HuH-7.5 (cell line): ENCODE measurements at regions not wholly inside any gene's neighbourhood (a gene's known extent, or its start where the extent isn't known, plus 50 kb on each side); places are given as distances from the start of the nearest gene placed in this dataset.

Experiments
- DNase-seq: peaks from one replicate; pipeline ENCODE4 v3.0.0; 2011; ENCODE audit warnings: low spot score

GRCh38 chr15:98277602-98278001 lies 317.1 kb downstream of the ARRDC4 start:
- no peak for DNase-seq

- no peak for DNase-seq
Measured at GRCh38 chr15:98280284-98280975, 319.9 kb downstream of the ARRDC4 start.

- DNase-seq = no peak
Measured at GRCh38 chr15:98281130-98281529, 320.6 kb downstream of the ARRDC4 start.

DNA sequence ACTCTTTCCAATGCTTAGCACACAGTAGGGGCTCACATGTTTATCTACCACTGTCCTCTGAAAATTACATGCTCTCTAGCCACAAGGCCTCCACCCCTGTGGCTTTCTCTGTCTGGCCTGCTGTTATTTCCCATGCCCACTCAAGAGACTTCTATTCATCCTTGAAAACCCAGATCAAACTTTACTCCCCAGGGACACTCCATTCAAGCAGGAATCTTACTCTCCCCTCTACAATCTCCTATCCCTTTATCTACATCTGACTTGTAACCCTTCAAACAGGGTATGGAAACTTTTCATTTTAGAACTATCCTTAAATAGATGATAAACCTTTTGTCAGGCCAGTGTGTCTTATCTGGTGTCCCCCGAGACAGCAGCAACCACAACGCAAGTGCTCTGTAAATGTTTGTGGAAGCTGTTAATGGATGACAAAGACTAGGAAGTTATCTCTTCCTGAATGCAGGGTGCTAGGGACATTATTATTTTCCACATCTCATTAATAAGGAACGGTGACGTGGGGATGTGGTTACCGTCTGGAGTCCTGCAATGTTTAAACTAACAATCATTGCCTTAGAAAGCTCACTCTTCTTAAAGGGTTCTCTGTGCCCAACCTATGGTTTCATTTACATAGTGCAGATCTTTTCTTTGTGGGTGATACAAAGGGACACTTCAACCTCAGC lies 322.3 kb downstream of the ARRDC4 start:
- no peak for DNase-seq

- no peak for DNase-seq
Measured at GRCh38 chr15:98286200-98286599, 325.7 kb downstream of the ARRDC4 start.

- no peak for DNase-seq
Measured at GRCh38 chr15:98286831-98287230, 326.3 kb downstream of the ARRDC4 start.

DNA sequence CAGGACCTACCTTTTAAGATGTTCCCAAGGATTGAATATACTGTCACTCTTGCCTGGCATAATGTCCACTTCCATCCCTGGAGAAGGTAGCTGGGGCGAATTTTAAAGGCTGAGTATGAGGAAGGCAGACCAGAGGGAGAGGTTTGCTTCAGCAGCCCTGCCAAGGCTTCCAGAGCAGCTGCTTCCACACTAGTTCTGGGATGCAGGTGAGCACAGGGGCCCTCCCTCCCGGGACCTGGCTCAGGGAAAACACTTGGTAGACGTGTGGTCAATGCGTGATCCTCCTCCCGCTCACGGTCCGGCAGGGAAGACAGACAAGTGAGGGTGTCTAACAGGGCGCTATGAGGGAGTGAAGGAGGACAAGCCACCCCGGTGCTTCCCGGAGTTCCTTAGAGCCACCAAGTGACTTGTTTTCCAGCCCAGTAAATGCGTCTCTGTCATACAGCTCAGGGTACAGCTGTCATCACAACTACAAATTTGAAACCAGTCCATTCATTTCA lies 327.6 kb downstream of the ARRDC4 start:
- DNase-seq = no peak

GRCh38 chr15:98289747-98290146 lies 329.2 kb downstream of the ARRDC4 start:
- DNase-seq = no peak

DNA sequence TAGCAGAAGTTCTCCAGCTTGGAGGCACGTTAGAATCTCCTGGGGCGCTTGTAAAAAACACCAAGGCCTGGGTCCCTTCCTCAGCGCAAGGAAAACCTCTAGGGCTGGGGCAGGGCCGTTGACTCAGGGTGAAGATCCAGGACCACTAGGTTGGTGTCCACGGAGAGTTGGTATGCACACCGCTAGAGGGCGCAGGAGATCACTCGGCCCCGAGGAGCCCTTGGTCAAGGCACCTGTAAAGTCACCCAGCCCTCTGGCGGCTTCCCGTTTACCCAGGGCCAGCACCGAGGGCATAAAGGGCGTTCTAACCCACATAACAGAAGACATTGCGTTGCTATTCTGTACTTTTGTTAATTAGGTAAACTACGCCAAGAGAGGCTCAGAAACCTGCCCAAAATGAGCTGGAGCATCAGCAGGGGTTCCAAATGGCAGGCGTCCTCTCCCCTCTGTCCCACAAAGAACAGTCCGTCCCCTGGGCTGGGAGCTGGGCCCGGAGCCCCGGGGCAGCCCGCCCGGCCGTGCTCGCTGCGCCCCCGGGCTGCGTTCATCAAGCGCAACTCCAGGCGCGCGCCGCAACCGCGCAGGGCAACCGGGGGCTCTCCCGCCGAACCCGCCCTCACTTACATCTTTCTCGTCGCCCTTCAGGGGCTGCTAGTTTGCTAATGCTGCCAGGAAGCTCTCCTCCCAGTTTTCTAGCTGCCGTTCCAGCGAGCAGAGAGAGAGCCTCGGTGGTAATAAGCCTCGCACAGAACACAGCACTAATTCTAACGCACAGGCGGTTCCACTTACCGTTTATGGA lies 332.1 kb downstream of the ARRDC4 start:
- DNase-seq = peak; percentile 73

DNA sequence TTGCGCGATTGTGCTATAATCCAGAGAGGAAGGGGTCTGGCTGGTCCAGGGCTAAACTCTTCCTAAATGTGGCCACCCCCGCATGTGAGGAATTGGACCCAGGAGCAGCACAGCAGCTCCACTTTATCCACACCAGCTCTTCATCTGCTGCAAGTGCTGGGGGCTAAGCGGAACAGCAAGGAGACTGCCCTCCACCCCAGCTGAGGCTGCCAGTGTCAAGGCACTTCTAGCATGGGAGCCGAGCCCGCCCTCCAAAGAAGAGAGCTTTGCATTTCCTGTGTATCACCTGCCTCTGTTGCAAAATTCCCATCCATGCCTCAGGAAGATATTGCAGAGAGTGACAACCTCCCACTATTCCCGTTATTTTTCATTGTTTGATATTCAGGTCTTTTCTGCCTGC lies 333.6 kb downstream of the ARRDC4 start:
- DNase-seq = no peak

DNA sequence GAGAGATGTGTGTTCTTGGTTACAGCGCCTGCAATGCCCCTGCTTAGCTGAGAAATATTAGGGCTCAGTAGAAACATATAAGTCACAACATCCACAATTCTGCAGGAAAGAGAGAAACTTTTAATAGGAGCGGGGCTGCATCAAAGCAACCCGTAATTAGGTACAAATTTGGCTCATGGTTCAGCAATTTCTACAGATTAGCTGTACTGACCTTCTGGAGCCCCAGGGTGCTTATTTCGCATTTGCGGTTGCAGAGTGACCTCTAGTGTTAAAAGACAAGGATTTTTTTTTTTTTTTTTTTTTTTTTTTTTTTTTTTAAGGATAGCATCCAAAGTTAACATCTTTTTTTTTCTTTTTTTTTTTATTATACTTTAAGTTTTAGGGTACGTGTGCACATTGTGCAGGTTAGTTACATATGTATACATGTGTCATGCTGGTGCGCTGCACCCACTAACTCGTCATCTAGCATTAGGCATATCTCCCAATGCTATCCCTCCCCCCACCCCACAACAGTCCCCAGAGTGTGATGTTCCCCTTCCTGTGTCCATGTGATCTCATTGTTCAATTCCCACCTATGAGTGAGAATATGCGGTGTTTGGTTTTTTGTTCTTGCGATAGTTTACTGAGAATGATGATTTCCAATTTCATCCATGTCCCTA lies 334.7 kb downstream of the ARRDC4 start:
- DNase-seq = peak; percentile 79

- DNase-seq = no peak
Measured at GRCh38 chr15:98296653-98297052, 336.1 kb downstream of the ARRDC4 start.

- no peak for DNase-seq
Measured at GRCh38 chr15:98304371-98304770, 343.9 kb downstream of the ARRDC4 start.

GRCh38 chr15:98308117-98308516 lies 340.2 kb upstream of the IGF1R start:
- no peak for DNase-seq

- DNase-seq = peak; percentile 64
Measured at GRCh38 chr15:98311566-98312188, 336.7 kb upstream of the IGF1R start.

DNA sequence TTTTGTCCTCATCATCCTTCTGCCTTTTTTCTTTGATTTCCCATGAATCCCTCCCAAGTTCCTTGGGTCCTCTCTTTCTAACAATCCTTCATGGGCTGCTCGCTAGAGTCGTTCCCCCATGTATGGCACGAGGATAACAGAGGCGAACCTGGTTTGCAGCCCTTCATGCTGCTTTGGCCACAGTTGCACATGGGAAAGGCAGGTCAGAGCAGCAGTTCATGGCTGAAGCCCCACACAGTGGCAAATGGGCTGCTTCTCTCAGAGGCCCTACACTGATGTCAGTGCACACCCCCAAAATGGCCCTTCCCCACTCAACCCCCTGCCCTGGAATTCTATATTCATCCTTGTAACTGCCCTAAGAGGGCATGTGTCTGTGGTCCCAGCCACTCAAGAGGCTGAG lies 335.4 kb upstream of the IGF1R start:
- no peak for DNase-seq

GRCh38 chr15:98315971-98316370 lies 332.4 kb upstream of the IGF1R start:
- DNase-seq = no peak

- no peak for DNase-seq
Measured at GRCh38 chr15:98321896-98322295, 326.4 kb upstream of the IGF1R start.

DNA sequence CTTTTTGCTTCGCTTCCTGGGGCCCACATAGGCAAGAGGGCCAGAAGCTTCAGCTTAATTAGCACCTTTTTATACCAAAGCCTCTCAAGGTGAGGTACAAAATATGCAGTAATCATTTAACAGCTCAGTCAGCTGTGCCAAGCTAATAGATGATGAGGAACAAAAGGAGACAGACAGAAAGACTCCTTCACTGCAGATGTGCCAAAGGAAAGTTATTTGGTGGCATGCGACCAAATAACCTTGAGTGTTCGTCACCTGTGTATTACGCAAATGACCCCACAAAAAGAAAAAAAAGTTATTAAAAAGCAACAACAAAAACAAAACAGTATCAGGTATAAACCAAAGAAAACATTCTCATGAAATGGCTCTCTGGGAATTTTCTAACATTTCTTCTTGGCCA lies 325.8 kb upstream of the IGF1R start:
- DNase-seq = no peak

GRCh38 chr15:98324341-98324970 lies 323.9 kb upstream of the IGF1R start:
- DNase-seq = no peak

DNA sequence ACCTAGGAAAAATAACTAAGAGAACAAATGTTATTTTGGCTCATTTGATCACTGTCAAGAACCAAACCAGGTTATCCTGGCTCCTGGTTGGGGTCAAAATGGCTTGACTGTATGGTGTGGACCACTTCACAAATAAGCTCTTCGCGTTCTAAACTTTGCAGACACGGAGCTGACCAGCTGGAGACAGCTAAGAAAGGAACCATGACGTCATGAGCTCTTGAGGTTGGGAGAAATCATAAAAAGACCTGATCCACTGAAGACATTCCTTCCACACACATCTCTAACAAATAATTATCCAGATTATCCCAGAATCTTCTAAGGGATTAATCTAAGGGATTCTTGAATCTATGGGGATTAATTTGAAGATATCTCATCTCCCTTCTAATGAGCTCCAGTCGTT lies 321.5 kb upstream of the IGF1R start:
- DNase-seq = no peak
